ENCODE measurements at regions not wholly inside any gene's neighbourhood (a gene's known extent, or its start where the extent isn't known, plus 50 kb on each side); places are given as distances from the start of the nearest gene placed in this dataset.

GRCh38 chr3:117068301-117068700, 358.7 kb downstream of the TUSC7 start:
- no peak overlapping the region for H3K4me3 ChIP-seq (ENCODE audit: low read depth, low read length)
- no peak for TF ChIP-seq CTCF (conservative IDR thresholded peaks at IDR 0.05; ENCODE audit: low read depth, low read length)

GRCh38 chr3:117074826-117075225, 365.2 kb downstream of the TUSC7 start:
- H3K4me3 ChIP-seq (ENCODE audit: low read depth, low read length): no peak overlapping the region
- TF ChIP-seq CTCF (conservative IDR thresholded peaks at IDR 0.05; ENCODE audit: low read depth, low read length): no peak
- DNase-seq (ENCODE audit: low read depth): no peak

More at GRCh38 chr3:117068301-117068700, 358.7 kb downstream of the TUSC7 start:
- no peak for DNase-seq (ENCODE audit: low read depth)

GRCh38 chr3:117079997-117080396, 370.4 kb downstream of the TUSC7 start:
- DNase-seq (ENCODE audit: low read depth): no peak
- no peak overlapping the region for H3K4me3 ChIP-seq (ENCODE audit: low read depth, low read length)
- no peak for TF ChIP-seq CTCF (conservative IDR thresholded peaks at IDR 0.05; ENCODE audit: low read depth, low read length)

GRCh38 chr3:117080872-117081271, 371.3 kb downstream of the TUSC7 start:
- H3K4me3 ChIP-seq (ENCODE audit: low read depth, low read length): no peak overlapping the region
- no peak for TF ChIP-seq CTCF (conservative IDR thresholded peaks at IDR 0.05; ENCODE audit: low read depth, low read length)
- no peak for DNase-seq (ENCODE audit: low read depth)

GRCh38 chr3:117084277-117084676, 374.7 kb downstream of the TUSC7 start:
- no peak for DNase-seq (ENCODE audit: low read depth)
- no peak overlapping the region for H3K4me3 ChIP-seq (ENCODE audit: low read depth, low read length)
- no peak for TF ChIP-seq CTCF (conservative IDR thresholded peaks at IDR 0.05; ENCODE audit: low read depth, low read length)

- DNase-seq (ENCODE audit: low read depth): no peak
- H3K4me3 ChIP-seq (ENCODE audit: low read depth, low read length): no peak overlapping the region
- TF ChIP-seq CTCF (conservative IDR thresholded peaks at IDR 0.05; ENCODE audit: low read depth, low read length): no peak
These were observed 375.2 kb downstream of the TUSC7 start for GRCh38 chr3:117084739-117085270.

GRCh38 chr3:117091676-117092075, 382.1 kb downstream of the TUSC7 start:
- DNase-seq (ENCODE audit: low read depth): no peak
- no peak overlapping the region for H3K4me3 ChIP-seq (ENCODE audit: low read depth, low read length)
- no peak for TF ChIP-seq CTCF (conservative IDR thresholded peaks at IDR 0.05; ENCODE audit: low read depth, low read length)

Data from choroid plexus epithelial cell (primary cell).